ENCODE measurements at regions not wholly inside any gene's neighbourhood (a gene's known extent, or its start where the extent isn't known, plus 50 kb on each side); places are given as distances from the start of the nearest gene placed in this dataset.

DNA sequence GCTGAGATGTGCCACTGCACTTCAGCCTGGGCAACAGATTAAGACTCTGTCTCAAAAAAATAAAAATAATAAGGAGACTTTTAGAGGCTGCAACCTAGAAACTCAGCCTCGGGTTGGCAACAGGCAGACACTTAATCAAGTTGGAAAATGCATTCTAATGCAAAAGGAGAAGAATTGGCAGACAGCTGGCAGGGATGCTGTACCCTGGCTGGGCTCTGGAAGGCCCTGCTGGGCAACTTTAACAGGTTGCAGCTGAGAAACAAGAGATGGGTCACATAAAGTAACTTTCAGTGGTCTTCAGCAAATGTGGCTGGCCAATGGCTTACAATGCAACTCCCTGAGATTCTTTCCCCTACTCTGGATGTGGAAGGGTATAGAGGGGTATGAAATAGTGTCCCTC lies 1225.7 kb downstream of the TYW1 start:
- BruUV-seq (replicated peaks), result no TSS peak
- Histone ChIP-seq H2AK9ac (replicated peaks; ENCODE audit: low read depth, low read length, poor library complexity) (no peak overlapping the region), H3K56ac (ENCODE audit: extremely low read depth, insufficient read depth, low read length) (no peak overlapping the region), H2BK15ac (ENCODE audit: low read depth, low read length) (no peak overlapping the region), H3K79me1 (ENCODE audit: low read depth in 1 of 2, low read length in 2 of 2) (no peaks in the 10 kb centered on the region), H3K9me1 (ENCODE audit: insufficient read depth, low read length) (no peaks in the 10 kb centered on the region), H2AFZ (replicated peaks; ENCODE audit: low read length, poor library complexity) (no peak overlapping the region), H2BK20ac (ENCODE audit: low read depth, low read length) (no peak overlapping the region), H3K27ac (ENCODE audit: insufficient read depth, low read length) (no peak overlapping the region), H3K9me3 (ENCODE audit: control insufficient read depth, insufficient read depth, low read length) (peaks cover 9% of the 10 kb centered on the region; the same call in 1 of the 2 replicates), H3K14ac (replicated peaks; ENCODE audit: low read depth, low read length) (no peak overlapping the region), H4K8ac (ENCODE audit: low read depth in 2 of 2, low read length in 2 of 2) (no peak overlapping the region), H2AK5ac (ENCODE audit: low read depth, low read length) (no peak overlapping the region), H4K91ac (ENCODE audit: insufficient read depth, low read depth, low read length) (no peak overlapping the region), H3K4me2 (ENCODE audit: low read depth, low read length) (no peak overlapping the region), H3K4ac (ENCODE audit: low read depth, low read length) (no peak overlapping the region), H3K36me3 (ENCODE audit: control insufficient read depth, insufficient read depth, low read length) (no peaks in the 10 kb centered on the region), H4K5ac (ENCODE audit: low read depth, low read length) (no peak overlapping the region), H3K4me1 (ENCODE audit: control insufficient read depth, insufficient read depth, low read length) (no peaks in the 10 kb centered on the region), H3K18ac (ENCODE audit: low read depth, low read length) (no peak overlapping the region), H3K9ac (ENCODE audit: low read depth, low read length) (no peak overlapping the region), H3K27me3 (ENCODE audit: control insufficient read depth, insufficient read depth, low read length) (no peaks in the 10 kb centered on the region), H3K4me3 (ENCODE audit: insufficient read depth, low read depth, low read length) (no peak overlapping the region), H3K23ac (ENCODE audit: low read depth, low read length) (no peak overlapping the region), H2BK5ac (ENCODE audit: low read depth, low read length, poor library complexity, severe bottlenecking) (no peak overlapping the region), H2BK120ac (ENCODE audit: low read depth, low read length) (no peak overlapping the region), H4K20me1 (ENCODE audit: insufficient read depth, low read length) (no peaks in the 10 kb centered on the region)
- dilution Hi-C loops (cut with HindIII; ENCODE audit: low sequenced_read_pairs, unreplicated experiment) (no loop called here), in situ Hi-C loops (cut with MboI; ENCODE audit: low sequenced_read_pairs) (no loop called here), intact Hi-C loops (cut with micrococcal nuclease) (no loop called here)
- ChIA-PET POLR2A (ENCODE audit: unreplicated experiment) (no interaction called here), CTCF (no interaction called here)
- DNase-seq, result no peak
- TF ChIP-seq CHD1 (IDR thresholded peaks at IDR 0.05; ENCODE audit: low read depth, low read length), result no peak
- no peak for TF ChIP-seq RCOR1 (IDR thresholded peaks at IDR 0.05; ENCODE audit: insufficient replicate concordance, low read length)
- TF ChIP-seq CEBPB (IDR thresholded peaks at IDR 0.05; ENCODE audit: low read depth, low read length), result no peak
- no peak for TF ChIP-seq MXI1 (IDR thresholded peaks at IDR 0.05; ENCODE audit: borderline replicate concordance, low read depth, low read length)
- TF ChIP-seq, protein P1, sequence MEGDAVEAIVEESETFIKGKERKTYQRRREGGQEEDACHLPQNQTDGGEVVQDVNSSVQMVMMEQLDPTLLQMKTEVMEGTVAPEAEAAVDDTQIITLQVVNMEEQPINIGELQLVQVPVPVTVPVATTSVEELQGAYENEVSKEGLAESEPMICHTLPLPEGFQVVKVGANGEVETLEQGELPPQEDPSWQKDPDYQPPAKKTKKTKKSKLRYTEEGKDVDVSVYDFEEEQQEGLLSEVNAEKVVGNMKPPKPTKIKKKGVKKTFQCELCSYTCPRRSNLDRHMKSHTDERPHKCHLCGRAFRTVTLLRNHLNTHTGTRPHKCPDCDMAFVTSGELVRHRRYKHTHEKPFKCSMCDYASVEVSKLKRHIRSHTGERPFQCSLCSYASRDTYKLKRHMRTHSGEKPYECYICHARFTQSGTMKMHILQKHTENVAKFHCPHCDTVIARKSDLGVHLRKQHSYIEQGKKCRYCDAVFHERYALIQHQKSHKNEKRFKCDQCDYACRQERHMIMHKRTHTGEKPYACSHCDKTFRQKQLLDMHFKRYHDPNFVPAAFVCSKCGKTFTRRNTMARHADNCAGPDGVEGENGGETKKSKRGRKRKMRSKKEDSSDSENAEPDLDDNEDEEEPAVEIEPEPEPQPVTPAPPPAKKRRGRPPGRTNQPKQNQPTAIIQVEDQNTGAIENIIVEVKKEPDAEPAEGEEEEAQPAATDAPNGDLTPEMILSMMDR (conservative IDR thresholded peaks at IDR 0.05; ENCODE audit: low read depth, low read length), result no peak
- TF ChIP-seq MAFK (IDR thresholded peaks at IDR 0.05; ENCODE audit: low read depth, low read length), result no peak
- TF ChIP-seq RAD21 (IDR thresholded peaks at IDR 0.05; ENCODE audit: low read length), result no peak
- no peak for TF ChIP-seq SMC3 (IDR thresholded peaks at IDR 0.05; ENCODE audit: low read depth, low read length)
- no peak for TF ChIP-seq RFX5 (IDR thresholded peaks at IDR 0.05; ENCODE audit: low read depth, low read length)
- TF ChIP-seq FOS (IDR thresholded peaks at IDR 0.05; ENCODE audit: low read depth, low read length), result no peak
- no peak for TF ChIP-seq MAZ (IDR thresholded peaks at IDR 0.05; ENCODE audit: borderline replicate concordance, low read depth, low read length)
- TF ChIP-seq, protein P2, sequence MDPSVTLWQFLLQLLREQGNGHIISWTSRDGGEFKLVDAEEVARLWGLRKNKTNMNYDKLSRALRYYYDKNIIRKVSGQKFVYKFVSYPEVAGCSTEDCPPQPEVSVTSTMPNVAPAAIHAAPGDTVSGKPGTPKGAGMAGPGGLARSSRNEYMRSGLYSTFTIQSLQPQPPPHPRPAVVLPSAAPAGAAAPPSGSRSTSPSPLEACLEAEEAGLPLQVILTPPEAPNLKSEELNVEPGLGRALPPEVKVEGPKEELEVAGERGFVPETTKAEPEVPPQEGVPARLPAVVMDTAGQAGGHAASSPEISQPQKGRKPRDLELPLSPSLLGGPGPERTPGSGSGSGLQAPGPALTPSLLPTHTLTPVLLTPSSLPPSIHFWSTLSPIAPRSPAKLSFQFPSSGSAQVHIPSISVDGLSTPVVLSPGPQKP (IDR thresholded peaks at IDR 0.05; ENCODE audit: borderline replicate concordance, low read depth, low read length), result no peak
- TF ChIP-seq BHLHE40 (IDR thresholded peaks at IDR 0.05; ENCODE audit: low read depth, low read length), result no peak
- TF ChIP-seq, protein P3, sequence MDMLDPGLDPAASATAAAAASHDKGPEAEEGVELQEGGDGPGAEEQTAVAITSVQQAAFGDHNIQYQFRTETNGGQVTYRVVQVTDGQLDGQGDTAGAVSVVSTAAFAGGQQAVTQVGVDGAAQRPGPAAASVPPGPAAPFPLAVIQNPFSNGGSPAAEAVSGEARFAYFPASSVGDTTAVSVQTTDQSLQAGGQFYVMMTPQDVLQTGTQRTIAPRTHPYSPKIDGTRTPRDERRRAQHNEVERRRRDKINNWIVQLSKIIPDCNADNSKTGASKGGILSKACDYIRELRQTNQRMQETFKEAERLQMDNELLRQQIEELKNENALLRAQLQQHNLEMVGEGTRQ (IDR thresholded peaks at IDR 0.05; ENCODE audit: low read depth, low read length), result no peak
- TF ChIP-seq POLR2A (IDR thresholded peaks at IDR 0.05; ENCODE audit: low read depth, low read length), result no peak
- no peak for TF ChIP-seq NFE2L2 (IDR thresholded peaks at IDR 0.05; ENCODE audit: low read depth, low read length)
- WGBS, 2 experiments (ENCODE audit: extremely low coverage in 2 of 2, insufficient read length in 1 of 2), result no CpG with 5 or more reads among the region's 1 CpG
- no peak for ATAC-seq (ENCODE audit: low read depth)

All from IMR-90 (cell line).